HEK293 (cell line): ENCODE measurements at regions not wholly inside any gene's neighbourhood (a gene's known extent, or its start where the extent isn't known, plus 50 kb on each side); places are given as distances from the start of the nearest gene placed in this dataset.

Source experiments
- CTCF ChIP-seq: fragments of 450-650 bp; formaldehyde crosslinking; IDR thresholded peaks from 2 replicates; pipeline ENCODE4 v1.5.1; 2016; ENCODE audit warnings: missing biosample characterization, missing genetic modification characterization
- HOXA7 ChIP-seq: sonication (generic); formaldehyde crosslinking; IDR thresholded peaks from 2 replicates; pipeline ENCODE4 v1.8.1; 2022; ENCODE audit warnings: missing genetic modification reagents, borderline replicate concordance
- REPIN1 ChIP-seq: fragments of 450-650 bp; formaldehyde crosslinking; IDR thresholded peaks from 2 replicates; pipeline ENCODE4 v1.5.1; 2017; ENCODE audit warnings: missing biosample characterization, missing genetic modification characterization, low read depth
- SALL2 ChIP-seq: fragments of 450-650 bp; formaldehyde crosslinking; IDR thresholded peaks from 2 replicates; pipeline ENCODE4 v1.5.0; 2017; ENCODE audit warnings: missing biosample characterization, mild to moderate bottlenecking, missing genetic modification characterization, borderline replicate concordance
- ZNF10 ChIP-seq: fragments of 450-650 bp; formaldehyde crosslinking; IDR thresholded peaks from 2 replicates; pipeline ENCODE4 v1.5.1; 2017; ENCODE audit warnings: missing biosample characterization, missing genetic modification characterization
- ZNF37A ChIP-seq: fragments of 450-650 bp; IDR thresholded peaks from 2 replicates; pipeline ENCODE4 v1.5.1; 2018; ENCODE audit warnings: missing biosample characterization, missing genetic modification characterization
- ZNF529 ChIP-seq: fragments of 450-650 bp; formaldehyde crosslinking; IDR thresholded peaks from 2 replicates; pipeline ENCODE4 v1.5.1; 2017; ENCODE audit warnings: missing genetic modification characterization, missing biosample characterization; ENCODE audit not compliant: insufficient replicate concordance
- ZNF560 ChIP-seq: fragments of 450-650 bp; formaldehyde crosslinking; IDR thresholded peaks from 2 replicates; pipeline ENCODE4 v1.5.1; 2017; ENCODE audit warnings: missing biosample characterization, missing genetic modification characterization, borderline replicate concordance
- ZNF600 ChIP-seq: fragments of 450-650 bp; formaldehyde crosslinking; IDR thresholded peaks from 2 replicates; pipeline ENCODE4 v1.5.1; 2016; ENCODE audit warnings: missing biosample characterization, missing genetic modification characterization
- ZNF791 ChIP-seq: fragments of 450-650 bp; formaldehyde crosslinking; IDR thresholded peaks from 2 replicates; pipeline ENCODE4 v1.5.1; 2016; ENCODE audit warnings: missing biosample characterization, missing genetic modification characterization

- TF ChIP-seq ZNF600 (tag by site-specific recombination) (no peak), CTCF (tag by site-specific recombination) (no peak), ZNF560 (tag by site-specific recombination) (no peak), HOXA7 (CRISPR knock-in tag) (no peak), ZNF529 (tag by site-specific recombination) (no peak), ZNF791 (no peak), ZNF37A (tag by site-specific recombination) (no peak), SALL2 (tag by site-specific recombination) (no peak), REPIN1 (no peak), ZNF10 (tag by site-specific recombination) (no peak)
These were observed 995.6 kb upstream of the FANCL start for GRCh38 chr2:59236723-59237122.
